ENCODE measurements at regions not wholly inside any gene's neighbourhood (a gene's known extent, or its start where the extent isn't known, plus 50 kb on each side); places are given as distances from the start of the nearest gene placed in this dataset.

GRCh38 chr1:31510853-31511789 lies 65.2 kb upstream of the TINAGL1 start:
- TF ChIP-seq CTCF (IDR thresholded peaks at IDR 0.05; ENCODE audit: low read depth, low read length): no peak
- no peak for TF ChIP-seq POLR2A (IDR thresholded peaks at IDR 0.05; ENCODE audit: extremely low read depth, insufficient read length)
- no peak for TF ChIP-seq MAX (IDR thresholded peaks at IDR 0.05; ENCODE audit: low read depth, low read length)

Measured in NB4 (cell line).